Activated CD8-positive, alpha-beta memory T cell treated with anti-CD3 and anti-CD28 coated beads, Interleukin-2, amount 50 U/mL, for 4 hours (primary cell): ENCODE measurements at regions not wholly inside any gene's neighbourhood (a gene's known extent, or its start where the extent isn't known, plus 50 kb on each side); places are given as distances from the start of the nearest gene placed in this dataset.
A peak's percentile ranks its signal among the peaks of the same experiment; 100 is the strongest.
"Not testable (repeated sequence)": the region's sequence is repeated elsewhere in the genome, so short reads cannot be mapped to it uniquely, and the experiment has no call there.

Source experiments
- DNase-seq: peaks from one replicate; pipeline ENCODE4 v3.0.0-alpha.2; 2020

DNA sequence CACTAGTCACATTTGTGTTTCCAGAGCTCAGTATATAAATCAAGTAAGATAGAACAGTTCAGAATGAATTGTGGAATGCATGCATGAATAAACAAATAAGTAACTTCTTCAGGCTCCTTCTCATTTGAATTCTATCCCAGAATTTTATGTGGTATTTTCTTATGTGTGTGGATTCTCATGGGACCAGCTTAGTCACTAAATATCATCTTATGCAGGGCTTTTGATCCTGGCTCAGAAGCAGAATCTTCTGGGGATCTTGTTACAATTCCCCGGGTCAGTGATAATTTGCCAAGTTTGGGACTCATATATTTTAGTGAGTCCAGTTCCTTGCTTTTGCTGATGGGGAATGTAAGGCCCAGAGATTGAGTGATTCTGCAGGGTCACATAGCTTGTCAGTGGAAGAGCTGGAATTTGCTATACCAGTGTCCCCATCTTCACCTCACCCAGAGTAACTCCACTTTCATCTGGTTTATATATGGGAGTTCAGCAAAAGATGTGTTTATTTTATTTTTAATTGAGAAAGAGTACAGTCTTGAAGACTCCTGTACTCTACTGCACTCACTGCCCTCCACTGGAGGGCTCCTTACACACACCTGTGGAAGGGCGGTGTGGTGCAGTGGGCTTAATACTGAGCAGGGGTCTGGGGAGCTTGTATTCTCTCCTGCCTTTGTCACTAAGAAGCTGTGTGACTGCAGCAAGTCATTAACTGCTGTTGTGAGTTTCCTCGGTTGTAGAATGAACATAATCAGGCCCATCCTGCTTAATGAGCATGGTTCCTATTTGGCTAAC, 198.2 kb upstream of the CXorf66 start:
- DNase-seq: no peak

DNA sequence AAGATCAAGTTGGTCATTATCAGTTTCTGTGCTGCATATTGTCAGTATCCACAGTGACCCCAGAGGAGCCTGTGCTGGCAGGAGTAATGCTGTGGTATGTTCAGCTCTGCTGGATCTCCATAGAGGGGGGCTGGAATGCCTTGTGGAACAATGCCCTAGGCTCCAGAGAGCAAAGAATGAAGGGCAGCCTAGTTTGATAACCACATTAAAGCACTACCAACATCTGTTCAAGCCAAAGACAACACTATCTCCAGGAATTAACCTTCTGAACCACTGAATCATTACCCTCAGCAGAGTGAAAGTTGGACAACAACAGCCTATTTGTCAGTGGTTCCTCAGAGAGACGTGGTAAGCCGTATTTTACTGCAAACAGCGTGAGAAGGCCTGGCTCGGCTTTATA, 192.3 kb upstream of the CXorf66 start:
- DNase-seq: no peak

DNA sequence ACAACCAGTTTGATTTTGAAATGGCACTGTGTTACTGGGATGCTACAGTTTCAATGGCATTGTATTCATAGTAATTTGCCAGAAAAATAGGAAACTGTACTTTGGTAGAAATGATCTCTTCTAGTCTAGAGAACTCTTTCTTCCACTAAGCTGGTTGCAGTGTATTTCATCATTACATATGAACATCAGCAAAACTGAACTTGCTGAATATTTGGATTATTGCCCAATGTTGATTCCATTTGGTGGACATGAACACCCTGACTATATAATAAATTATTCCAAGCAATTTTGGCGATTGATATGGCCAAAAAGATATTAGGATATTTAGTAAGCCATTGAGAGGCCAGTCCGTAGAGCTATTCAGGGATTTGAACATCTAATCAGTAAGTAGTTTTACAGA, 191.8 kb upstream of the CXorf66 start:
- no peak for DNase-seq

DNA sequence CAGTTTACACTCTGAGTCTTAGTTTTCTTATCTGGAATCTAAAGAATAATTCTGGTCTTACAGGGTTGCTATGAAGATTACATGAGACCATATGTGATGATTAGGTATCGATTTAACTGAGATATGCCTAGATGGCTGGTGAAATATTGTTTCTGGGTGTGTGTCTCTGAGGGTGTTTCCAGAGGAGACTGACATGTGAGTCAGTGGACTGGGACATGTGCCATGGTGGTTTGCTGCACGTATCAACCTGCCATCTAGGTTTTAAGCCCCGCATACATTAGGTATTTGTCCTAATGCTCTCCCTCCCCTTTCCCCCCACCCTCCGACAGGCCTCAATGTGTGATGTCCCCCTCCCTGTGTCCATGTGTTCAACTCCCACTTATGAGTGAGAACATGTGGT, 186.0 kb upstream of the CXorf66 start:
- DNase-seq: no peak

GRCh38 chrX:140149761-140150160, 184.4 kb upstream of the CXorf66 start:
- DNase-seq: no peak

DNA sequence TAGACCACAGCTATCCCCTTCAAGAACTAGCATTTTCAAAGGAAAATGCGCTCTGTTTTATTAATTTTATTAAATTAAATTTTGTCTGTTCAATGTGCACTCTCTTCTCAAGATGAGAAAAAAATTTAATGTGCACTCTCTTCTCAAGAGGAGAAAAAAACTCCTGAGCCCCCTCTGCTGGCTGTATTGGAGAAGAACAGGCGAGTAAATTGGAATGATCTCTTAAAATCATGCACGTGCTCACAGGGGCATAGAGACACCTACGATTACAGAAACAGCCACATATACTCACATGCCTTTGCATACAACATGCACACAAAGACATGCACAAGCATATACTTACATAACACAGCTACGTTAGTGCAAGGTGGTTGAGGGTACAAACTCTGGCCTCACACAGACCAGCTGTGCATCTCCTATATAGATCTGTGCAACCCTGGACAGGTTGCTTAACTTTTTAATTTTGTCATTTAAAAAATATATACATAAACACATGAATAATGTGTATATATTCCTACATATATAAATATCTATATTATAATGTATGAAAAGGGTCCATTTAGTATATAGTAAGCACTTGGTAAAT, 176.2 kb upstream of the CXorf66 start:
- DNase-seq: peak; percentile 17

DNA sequence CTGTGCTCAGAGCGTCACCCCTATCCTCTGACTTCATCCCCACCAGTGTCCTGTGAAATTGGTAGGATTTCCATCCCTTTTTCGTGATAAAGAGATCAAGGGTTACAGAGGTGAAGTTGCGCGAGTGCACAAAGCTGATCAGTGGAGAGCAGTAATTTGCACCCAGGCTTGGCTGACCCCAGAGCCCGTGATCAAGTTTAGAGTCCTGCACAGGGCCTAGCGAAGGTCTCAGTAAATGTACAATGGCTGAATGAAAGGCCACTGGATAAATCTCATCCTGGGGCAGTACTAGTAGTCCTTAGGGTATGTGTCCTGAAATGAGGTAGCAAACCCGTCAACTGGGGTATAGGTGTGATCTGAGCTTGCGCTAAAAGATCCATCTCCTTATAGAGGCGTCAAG, 173.2 kb upstream of the CXorf66 start:
- not testable (repeated sequence) for DNase-seq

DNA sequence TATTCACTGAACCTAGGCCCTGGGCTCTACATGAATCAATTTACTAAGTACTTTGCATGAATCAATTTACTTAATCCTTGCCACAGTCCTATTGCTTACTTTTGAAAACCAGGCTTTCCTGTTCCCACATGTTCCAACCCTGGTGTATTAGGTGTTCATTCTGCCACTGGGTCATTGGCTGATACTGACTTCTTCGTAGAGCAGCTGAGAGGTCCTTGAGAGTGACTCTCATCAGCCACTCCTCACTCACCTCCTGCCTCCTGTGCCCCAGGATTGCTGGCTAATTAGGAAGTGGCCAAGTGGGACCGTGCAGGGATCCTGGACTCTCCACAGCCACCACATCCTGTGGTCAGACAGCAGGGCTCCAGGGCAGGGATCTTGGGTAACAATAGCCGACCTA, 172.7 kb upstream of the CXorf66 start:
- not testable (repeated sequence) for DNase-seq

DNA sequence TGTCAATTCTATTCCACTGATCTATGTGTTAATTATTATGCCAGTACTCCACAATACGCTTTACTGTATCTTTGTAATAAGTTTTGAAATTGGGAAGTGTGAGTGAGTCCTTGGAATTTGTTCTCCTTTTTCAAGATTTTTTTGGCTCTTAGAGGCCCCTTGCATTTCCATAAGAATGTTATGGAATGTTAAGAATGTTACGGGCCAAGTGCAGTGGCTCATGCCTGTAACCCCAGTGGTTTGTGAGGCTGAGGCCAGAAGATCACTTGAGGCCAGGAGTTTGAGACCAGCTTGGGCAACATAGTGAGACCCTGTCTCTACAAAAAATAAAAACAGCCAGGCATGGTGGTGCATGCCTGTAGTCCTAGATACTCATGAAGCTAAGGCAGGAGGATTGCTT, 167.6 kb upstream of the CXorf66 start:
- DNase-seq: no peak

- DNase-seq: no peak
Measured at GRCh38 chrX:140123446-140123845, 158.1 kb upstream of the CXorf66 start.

GRCh38 chrX:140114059-140114458, 148.7 kb upstream of the CXorf66 start:
- DNase-seq: not testable (repeated sequence)

DNA sequence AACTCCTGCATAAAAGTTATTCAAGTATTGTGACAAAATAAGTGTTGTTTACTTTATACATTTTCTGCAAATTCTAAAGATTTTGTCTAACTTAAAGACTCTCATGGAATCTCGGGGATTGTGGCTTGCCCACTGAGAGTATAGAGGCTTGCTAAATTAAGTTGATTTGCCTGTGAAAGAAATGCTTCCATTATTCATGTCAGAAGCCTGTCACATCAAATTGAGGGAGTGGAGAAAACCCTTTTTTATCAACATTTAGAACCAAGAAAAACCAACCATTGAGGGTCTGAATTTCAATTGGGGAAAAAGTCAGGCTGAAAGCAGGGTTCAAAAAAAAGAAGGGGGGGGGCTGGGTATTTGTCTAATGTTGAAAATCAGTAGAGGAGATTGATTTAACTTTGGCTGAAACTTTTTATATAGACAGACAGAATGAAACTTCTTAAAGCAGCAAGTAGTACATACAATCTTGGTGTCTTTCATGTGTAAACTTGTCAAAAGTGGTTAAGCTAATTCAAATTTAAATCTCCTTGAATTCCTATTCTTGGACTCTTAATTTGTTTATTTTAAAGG, 144.8 kb upstream of the CXorf66 start:
- DNase-seq: no peak

- DNase-seq: no peak
Measured at GRCh38 chrX:140104760-140105159, 139.4 kb upstream of the CXorf66 start.

GRCh38 chrX:140099221-140099620, 133.9 kb upstream of the CXorf66 start:
- DNase-seq: no peak

- DNase-seq: no peak
Measured at GRCh38 chrX:140092121-140092520, 126.8 kb upstream of the CXorf66 start.

- DNase-seq: no peak
Measured at GRCh38 chrX:140091125-140091886, 126.0 kb upstream of the CXorf66 start.

GRCh38 chrX:140090800-140091124, 125.4 kb upstream of the CXorf66 start:
- no peak for DNase-seq

- no peak for DNase-seq
Measured at GRCh38 chrX:140088438-140088837, 123.1 kb upstream of the CXorf66 start.

- DNase-seq: no peak
Measured at GRCh38 chrX:140087875-140088274, 122.6 kb upstream of the CXorf66 start.

DNA sequence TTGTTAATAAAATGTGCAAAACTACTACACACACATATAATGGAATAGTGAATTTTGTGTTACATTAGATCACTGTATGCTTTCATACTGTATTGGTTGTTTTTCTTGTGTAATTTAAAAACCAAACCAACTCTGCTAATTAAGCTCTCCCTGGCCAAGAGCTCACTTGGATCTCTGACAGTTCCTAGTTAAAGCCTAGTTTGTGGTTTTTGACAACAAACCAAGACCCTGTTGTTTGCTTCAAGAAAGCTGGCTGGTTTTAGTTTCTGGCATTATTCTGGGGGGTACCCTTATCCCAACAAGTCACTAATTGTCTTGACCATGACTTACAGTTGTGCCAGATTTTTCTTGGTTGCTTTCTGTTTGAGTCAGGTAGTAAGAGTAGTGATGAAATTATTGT, 121.4 kb upstream of the CXorf66 start:
- DNase-seq: no peak

GRCh38 chrX:140074851-140075250, 109.5 kb upstream of the CXorf66 start:
- DNase-seq: not testable (repeated sequence)

- DNase-seq: no peak
Measured at GRCh38 chrX:140071037-140071436, 105.7 kb upstream of the CXorf66 start.

GRCh38 chrX:140065961-140066662, 100.8 kb upstream of the CXorf66 start:
- no peak for DNase-seq
